SW480 (cell line): ENCODE measurements at regions not wholly inside any gene's neighbourhood (a gene's known extent, or its start where the extent isn't known, plus 50 kb on each side); places are given as distances from the start of the nearest gene placed in this dataset.

Experiments
- DNase-seq: peaks from one replicate; pipeline ENCODE4 v3.0.0-alpha.2; 2016; ENCODE audit warnings: low spot score

DNA sequence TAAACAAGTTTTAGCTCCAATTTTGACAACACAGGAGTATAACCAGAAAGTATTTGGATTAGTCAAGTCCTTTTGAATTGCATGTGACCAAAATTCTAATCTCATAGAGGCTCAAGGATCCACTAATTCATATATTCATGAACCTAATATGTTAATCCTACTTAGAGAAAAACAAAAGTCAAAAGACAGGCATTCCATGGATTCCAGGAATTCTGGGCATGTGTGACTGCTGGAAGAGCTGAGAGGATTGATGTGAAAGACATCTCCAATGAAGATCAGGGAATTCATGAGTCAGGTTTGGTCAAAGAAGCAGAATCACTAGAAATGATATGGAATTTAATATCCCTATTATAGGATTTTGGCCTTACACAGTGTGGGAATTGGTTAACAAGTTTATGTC is 1494.6 kb upstream of the DDX18 start:
- no peak for DNase-seq

DNA sequence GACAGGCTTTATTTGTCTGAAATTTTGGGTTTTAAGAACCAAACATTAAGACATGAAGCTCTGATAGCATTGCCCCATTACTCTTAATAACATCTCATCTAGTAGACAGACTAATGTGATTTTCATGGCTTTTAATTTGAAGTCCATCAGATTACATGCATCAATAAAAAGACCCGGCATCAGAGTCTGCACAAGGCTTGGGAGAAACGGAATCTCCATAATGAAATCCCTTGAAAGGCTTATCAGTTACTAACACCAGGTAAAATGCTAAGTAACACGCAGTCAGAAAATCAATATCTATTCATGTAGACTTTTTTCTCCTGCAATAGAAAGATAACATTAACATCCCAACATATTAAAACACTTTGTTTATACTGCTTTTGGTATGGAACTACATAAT is 1485.2 kb upstream of the DDX18 start:
- DNase-seq = no peak

DNA sequence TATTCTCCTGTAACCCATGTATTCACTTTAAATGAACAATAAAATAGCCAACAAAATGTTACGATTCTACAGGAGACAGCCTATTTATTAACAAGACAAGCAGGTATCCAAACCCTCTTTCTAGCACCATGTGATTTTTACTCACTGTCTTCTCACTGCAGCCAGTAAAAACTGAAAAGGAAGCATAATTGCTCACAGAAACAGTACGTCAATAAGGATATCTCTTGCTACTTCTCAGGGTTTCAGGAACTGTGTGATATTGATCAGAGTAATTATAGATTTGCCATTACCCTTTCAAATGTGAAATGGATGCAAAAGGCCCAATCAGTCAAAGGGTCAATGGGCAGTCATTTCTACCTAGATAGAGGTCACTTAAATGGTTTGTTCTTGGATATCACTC is 1473.8 kb upstream of the DDX18 start:
- DNase-seq = no peak

DNA sequence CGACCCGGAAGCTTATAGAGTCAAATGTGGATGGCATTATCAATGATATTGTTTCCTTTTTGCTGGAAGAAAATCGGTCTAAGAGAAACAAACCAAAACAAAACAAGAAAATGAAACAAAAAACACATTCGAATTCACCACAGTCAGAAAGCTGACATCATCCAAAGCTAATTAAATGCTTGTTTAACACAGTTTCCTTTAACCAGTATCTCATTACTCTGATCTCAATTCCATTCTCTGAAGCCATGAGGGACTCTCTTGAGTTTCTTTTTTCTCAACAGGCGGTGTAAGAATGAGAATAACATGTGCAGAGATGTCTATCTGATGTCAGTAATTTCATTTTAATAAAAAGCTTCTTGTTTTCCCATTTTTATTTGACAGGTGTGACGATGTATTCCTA is 1448.3 kb upstream of the DDX18 start:
- no peak for DNase-seq

DNA sequence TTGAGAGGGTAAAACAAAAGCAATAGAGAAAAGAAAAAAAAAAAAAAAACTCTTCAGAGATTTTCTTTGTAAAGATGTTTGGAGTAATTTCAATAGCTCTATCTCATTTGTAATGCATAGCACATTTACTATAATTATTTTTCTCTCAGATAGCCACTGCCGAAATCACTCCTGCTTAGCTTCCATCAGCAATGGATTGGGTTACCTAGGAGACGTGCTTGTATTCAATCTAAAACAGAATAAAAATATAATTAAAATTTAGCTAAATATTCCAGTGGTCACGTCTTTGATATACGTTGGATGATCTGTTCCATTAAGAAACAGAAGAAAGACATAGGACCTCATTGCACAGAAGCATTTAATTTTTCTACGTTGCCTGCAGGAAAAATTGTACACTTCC is 1435.7 kb upstream of the DDX18 start:
- no peak for DNase-seq

DNA sequence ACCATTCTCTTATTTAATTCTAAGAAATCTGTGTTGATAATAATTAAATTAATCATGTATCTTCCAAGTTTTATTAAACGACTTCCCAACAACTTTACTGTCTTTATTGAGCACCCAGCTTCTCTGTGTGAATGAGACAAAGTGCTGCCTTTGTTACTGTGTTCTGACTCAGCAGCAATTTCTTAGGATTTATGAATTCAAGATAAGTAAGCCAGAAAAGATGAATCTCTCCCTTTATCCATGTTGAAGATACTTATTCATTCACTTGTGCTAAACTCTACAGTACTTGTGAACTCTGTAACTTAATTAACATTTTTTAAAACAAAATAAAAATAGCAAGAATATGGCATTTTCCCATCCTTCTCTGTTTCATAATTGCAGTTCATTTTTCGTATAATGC is 1403.3 kb upstream of the DDX18 start:
- DNase-seq = no peak

DNA sequence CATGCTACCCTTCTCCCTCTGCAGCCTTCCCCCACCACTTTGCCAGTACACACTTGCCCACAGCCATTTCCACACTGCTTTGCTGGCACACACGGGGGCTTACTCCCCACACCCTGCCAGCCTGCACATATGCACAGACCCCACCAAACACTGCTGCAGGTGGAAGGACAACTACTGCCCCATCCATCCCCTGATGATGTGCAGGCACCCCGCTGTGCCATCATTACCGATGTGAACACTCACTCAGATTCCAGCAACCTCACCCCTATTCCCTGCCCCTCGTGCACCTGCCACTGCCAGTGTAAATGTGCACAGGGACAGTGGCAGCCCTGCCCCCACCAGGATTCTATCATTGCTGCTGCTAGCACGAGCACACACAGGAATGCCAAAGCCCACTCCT is 1400.8 kb upstream of the DDX18 start:
- DNase-seq = no peak

DNA sequence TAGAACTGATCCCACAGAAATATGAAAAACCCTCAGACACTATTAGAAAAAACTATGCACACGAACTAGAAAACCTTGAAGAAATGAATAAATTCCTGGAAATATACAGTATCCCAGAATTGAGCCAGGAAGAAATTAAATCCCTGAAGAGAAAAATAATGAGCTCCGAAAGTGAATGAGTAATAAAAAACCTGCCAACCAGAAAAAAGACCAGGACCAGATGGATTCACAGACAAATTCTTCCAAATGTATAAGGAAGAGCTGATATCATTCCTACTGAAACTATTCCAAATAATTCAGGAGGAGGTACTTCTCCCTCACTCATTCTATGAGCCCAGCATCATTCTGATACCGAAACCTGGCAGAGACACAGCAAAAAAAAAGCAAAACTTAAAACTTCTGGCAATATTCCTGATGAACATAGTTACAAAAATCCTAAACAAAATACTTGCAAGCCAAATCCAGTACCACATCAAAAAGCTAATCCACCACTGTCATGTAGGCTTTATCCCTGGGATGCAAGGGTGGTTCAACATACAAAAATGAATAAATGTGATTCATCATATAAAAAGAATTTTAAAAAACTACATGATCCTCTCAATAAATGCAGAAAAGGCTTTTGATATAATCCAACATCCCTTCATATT is 1397.6 kb upstream of the DDX18 start:
- no peak for DNase-seq

DNA sequence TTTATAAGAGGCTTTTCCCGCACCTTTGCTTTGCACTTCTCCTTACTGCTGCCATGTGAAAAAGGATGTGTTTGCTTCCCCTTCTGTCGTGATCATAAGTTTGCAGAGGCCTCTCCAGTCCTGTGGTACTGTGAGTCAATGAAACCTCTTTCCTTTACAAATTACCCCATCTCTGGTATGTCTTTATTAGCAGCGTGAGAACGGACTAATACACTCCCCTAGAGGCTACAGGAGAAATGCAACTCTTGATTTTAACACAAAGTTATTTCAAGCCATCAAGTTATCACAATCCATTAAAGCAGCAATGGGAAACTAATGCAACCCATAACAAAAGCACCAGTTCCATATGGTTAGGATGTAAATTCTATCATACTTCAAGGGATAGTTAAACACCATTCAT is 1378.8 kb upstream of the DDX18 start:
- DNase-seq = no peak

DNA sequence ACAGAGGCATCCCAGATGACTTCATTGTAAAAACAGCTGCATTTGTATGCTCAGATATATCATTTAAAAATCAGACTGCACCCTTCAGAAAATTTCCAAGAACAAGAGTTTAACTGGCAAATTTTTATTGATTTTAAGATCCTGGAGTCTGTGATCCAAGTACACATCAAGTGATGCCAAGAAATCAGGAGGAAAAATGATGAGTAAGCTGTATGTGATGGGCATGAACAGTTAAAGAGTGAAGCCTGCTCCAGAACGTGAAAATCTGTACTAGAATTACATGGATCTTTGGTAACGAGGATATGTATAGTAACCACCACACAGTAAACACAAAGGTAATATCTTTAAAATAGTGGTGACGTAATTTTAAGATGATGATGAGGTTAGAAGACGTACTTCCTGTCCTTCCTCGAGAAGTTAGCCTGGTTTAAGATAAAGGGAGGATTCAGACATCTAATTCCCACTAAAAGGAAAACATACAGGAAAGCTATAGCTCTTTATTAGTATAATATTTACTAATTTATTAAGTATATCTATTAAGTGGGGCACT is 1374.3 kb upstream of the DDX18 start:
- no peak for DNase-seq

DNA sequence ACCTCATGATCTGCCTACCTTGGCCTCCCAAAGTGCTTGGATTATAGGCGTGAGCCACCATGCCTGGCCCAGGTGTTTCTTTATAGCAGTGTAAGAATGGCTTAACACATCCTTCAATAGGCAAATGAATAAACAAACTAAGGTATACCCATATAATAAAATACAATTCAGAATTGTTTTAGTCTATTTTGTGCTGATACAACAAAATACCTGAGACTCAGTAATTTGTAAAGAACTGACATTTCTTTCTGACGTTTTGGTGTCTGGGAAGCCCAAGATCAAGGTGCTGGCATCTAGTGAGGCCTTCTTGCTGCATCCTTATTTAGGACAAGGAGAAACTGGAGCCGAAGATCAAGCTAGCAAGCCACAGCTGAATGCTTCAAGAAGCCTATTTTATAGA is 1372.1 kb upstream of the DDX18 start:
- DNase-seq = no peak

DNA sequence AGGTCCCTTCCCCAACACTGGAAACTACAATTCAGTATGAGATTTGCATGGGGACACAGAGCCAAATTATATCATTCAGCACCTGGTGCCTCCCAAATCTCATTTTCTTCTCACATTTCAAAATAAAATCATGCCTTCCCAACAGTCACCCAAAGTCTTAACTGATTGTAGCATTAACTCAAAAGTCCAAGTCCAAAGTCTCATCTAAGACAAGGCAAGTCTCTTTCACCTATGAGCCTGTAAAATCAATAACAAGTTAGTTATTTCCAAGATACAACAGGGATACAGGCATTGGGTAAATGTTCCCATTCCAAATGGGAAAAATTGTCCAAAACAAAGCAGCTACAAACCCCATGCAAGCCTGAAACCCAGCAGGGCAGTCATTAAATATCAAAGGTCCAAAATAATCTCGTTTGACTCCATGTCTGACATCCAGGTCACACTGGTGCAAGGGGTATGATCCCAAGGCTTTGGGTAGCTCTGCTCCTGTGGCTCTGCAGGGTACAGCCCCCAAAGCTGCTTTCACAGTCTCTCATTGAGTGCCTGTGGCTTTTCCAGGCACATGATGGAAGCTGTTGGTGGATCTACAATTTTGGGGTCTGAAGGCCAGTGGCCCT is 1370.1 kb upstream of the DDX18 start:
- DNase-seq = no peak

DNA sequence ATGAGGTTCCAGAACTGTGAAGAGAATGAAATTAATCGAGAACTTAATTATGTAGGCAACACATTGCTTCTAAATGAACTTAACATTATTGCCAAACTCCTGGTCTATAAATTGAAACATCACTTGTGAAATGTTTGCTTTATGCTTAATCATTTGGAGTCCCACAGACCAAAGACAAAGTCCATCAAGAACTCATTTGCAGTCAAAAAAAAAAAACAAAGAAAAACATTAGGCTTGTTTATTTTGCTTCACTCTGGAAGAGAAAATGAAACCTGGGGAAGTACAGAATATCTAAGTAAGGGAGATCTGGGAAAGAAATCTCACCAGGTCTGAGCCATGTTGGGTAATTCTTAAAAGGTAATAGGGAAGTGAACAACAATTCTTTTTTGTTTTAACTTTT is 1363.5 kb upstream of the DDX18 start:
- no peak for DNase-seq

DNA sequence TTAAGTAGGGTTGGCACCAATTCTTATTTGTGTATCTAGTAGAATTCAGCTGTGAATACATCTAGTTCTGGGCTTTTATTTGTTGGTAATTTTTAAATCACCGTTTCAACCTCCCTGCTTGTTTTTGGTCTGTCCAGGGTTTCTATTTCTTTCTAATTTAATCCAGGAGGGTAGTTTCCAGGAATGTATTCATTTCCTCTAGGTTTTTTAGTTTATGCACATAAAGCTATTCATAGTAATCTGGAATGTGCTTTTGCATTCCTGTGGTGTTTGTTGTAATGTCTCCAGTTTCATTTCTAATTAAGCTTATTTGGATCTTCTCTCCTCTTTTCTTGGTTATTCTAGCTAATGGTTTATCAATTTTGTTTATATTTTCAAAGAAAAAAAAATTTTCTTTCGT is 1361.8 kb upstream of the DDX18 start:
- no peak for DNase-seq

DNA sequence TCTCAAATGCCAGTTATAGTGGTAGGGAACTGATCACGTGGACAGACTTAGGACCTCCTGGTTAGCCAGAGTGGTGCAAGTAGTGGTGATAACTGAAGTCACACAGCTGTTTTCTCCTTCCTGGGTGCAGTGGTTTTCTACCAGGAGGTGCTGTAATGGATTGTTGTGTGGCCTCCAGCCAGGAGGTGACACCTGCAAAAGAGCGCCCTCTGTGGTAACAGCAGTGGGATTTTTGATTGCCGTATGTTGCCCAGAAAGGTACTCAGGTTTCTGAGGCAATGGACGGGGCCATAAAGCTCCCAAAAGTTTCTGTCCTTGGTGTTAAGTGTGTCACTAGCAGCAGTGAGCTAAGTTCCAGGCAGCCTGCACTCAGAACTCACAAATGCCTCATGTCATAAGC is 1358.1 kb upstream of the DDX18 start:
- no peak for DNase-seq

DNA sequence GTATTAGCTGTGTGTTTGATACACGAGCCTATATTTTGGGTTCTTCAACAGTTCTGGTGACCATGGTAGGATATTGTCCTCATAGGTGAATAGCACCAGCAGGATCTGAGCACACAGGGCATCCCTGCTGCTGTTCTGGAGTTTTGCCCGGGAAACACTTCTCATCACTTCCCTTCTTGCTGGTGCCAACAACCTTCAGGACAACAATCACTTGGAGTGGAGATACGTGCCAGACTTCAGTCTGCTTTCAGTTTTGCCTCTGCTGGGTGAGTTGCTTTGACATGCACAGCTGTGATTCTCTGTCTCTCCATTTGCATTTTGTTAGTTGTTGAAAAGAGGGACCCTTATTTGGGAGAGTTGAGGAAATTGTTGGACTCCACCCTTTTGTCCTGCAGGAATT is 1347.2 kb upstream of the DDX18 start:
- no peak for DNase-seq

DNA sequence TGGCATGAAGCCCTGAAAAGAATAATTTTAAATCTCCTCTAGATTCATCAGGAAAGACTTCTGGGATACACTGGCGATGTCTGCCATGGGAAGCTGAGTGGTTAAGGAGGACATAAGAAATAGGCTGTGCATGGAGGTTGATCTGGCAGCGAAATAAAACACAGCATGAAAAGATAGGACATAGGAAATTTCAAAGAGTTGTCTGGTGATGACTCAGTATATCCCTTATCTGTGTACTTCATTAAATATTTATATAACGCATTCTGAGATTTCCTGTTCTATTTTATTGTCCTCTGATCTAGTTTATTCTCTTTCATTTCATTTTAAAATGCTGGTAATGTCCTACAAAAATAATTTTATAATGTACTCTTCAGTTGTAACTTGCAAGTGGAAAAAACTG is 1337.3 kb upstream of the DDX18 start:
- DNase-seq = no peak

DNA sequence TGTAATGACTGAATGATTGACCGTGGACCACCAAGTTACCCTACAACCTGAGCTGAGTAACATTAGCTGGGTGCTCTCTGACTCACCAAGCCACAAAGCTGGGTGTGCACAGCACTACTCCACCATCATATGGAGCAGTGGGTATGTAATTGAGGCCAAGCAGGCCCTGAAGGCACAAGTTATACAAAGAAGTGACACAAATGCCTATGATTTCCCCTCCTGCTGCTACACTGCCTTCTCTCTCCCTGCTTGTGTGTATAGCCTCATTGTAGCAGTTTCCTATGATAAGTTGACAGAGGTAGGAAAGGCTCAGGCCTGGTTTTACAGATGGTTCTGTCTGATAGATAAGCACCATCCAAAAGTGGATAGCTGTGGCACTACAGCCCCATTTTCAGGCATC is 1327.2 kb upstream of the DDX18 start:
- no peak for DNase-seq

DNA sequence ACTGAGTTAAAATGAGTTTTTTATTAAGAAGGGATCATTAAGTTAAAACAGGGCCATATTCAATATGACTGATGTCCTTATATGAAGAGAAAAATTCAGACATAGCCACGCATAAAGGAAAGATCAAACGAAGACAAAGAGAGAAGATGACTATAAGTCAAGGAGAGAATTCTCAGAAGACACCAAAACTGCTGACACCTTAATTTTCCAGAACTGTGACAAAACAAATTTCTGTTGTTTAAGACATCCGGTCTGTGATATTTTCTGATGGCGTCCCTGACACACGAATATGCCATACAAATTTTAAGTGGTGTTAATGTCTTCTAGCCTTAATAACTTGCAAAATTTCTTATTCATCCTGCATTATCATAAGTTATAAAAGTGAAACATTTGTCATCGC is 1325.2 kb upstream of the DDX18 start:
- no peak for DNase-seq

DNA sequence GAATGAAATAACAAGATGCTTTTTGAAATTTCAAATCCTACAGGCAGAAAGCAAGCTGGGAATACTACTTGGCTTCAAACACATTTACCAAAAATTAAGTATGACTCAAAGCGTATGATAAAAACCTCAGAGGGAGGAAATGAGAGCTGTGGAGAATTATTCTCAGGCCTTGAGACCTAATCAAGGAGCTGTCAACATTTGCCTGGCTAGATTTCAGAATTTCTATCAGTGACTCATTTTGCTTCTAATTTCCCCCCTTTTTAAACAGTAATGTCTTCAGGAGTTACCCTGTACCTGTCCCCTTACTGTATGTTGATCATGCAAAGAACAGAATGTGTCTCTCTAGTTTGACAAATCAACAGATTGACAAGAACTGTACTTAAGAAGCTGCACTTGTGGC is 1324.5 kb upstream of the DDX18 start:
- no peak for DNase-seq

DNA sequence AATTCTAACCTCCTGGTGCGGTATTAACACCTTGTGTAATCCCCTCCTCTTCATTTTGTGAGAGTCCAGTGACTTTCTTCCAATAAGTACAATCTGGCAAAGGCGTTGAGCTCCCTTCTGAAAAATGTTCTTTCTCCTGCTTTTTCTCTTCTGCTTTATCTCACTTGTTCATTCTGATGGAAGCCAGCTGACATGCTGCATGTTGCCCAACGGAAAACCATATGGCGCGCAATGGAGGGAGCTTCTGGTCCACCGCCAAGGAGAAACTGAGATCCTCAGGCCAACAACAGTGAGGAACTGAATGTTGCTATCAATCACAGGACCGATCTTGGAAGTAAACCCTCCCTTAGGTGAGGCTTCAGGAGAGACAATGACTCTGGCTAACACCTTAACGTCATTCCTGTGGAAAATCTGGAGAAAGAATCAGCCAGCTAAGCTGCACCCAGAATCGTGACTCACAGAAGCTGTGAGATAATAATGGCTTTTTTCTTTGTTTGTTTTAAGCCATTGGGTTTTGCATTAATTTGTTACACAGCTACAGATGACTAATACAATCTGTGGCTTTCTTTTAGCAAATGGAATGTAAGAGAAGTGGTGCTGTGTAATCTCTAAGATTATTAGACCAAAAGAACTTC is 1323.9 kb upstream of the DDX18 start:
- DNase-seq = no peak

DNA sequence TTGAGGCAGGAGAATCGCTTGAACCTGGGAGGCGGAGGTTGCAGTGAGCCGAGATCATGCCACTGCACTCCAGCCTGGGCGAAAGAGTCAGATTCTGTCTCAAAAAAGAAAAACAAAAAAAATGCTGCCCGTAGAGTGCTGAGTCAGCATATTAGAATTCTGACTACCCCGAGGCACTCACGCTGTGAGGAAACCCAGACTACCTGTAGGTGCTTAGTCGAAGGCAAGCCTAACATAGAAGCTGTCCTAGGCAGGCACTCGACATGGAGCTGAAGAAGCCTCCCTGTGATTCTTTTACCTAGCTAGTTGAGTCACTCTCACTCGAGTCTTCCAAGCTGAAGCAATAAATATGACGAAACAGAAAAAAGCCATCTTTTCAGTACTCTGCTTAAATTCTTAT is 1323.2 kb upstream of the DDX18 start:
- no peak for DNase-seq

DNA sequence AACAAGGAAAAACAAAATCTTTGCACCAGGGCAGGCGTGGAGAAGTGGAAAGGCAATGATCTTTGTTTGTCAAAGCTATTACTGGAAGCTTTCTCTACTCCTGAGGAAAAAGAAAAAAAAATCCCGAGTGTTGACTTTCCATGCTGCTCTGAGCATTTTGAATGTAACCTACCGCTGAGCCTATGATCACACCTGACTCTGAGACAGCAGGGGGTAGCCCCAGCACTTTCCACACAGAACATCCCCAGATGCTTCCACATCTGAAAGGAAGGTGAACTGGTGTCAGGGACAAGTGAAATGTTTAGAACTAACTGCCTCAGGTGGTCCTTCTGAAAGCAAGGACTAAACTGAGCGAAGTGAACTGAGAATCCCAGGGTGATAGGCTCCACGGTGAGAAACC is 1315.1 kb upstream of the DDX18 start:
- DNase-seq = no peak
